ENCODE measurements at regions not wholly inside any gene's neighbourhood (a gene's known extent, or its start where the extent isn't known, plus 50 kb on each side); places are given as distances from the start of the nearest gene placed in this dataset.

GRCh38 chr12:84738481-84738972 is 174.1 kb downstream of the SLC6A15 start:
- ChIA-PET POLR2A (no interaction called here), CTCF (no interaction called here)
- no peak overlapping the region for H3K4me3 Mint-ChIP-seq
- DNase-seq (no peak), ATAC-seq (no peak)
- H3K27me3 Mint-ChIP-seq: no peaks in the 10 kb centered on the region
- H3K9me3 Mint-ChIP-seq: no peaks in the 10 kb centered on the region
- TF ChIP-seq CTCF (IDR thresholded peaks at IDR 0.05): no peak
- no peaks in the 10 kb centered on the region for H3K36me3 Mint-ChIP-seq (ENCODE audit: low read depth)
- no peaks in the 10 kb centered on the region for H3K4me1 Mint-ChIP-seq (ENCODE audit: low read depth)
- no peak overlapping the region for H3K27ac Mint-ChIP-seq
- intact Hi-C loops (cut with micrococcal nuclease): no loop called here

GRCh38 chr12:84732828-84733340 is 179.7 kb downstream of the SLC6A15 start:
- Mint-ChIP-seq H3K4me1 (ENCODE audit: low read depth) (no peaks in the 10 kb centered on the region), H3K9me3 (no peaks in the 10 kb centered on the region), H3K27ac (no peak overlapping the region), H3K27me3 (no peaks in the 10 kb centered on the region), H3K36me3 (ENCODE audit: low read depth) (no peaks in the 10 kb centered on the region), H3K4me3 (no peak overlapping the region)
- no peak for TF ChIP-seq CTCF (IDR thresholded peaks at IDR 0.05)
- ATAC-seq (no peak), DNase-seq (no peak)
- intact Hi-C loops (cut with micrococcal nuclease): no loop called here
- ChIA-PET POLR2A (no interaction called here), CTCF (no interaction called here)

GRCh38 chr12:84730561-84731162 is 181.9 kb downstream of the SLC6A15 start:
- no peak for DNase-seq
- no peaks in the 10 kb centered on the region for H3K36me3 Mint-ChIP-seq (ENCODE audit: low read depth)
- ChIA-PET POLR2A (no interaction called here), CTCF (no interaction called here)
- no peaks in the 10 kb centered on the region for H3K9me3 Mint-ChIP-seq
- TF ChIP-seq CTCF (IDR thresholded peaks at IDR 0.05): no peak
- no peaks in the 10 kb centered on the region for H3K4me1 Mint-ChIP-seq (ENCODE audit: low read depth)
- ATAC-seq: no peak
- H3K27ac Mint-ChIP-seq: no peak overlapping the region
- intact Hi-C loops (cut with micrococcal nuclease): no loop called here
- no peak overlapping the region for H3K4me3 Mint-ChIP-seq
- H3K27me3 Mint-ChIP-seq: no peaks in the 10 kb centered on the region

- H3K27me3 Mint-ChIP-seq: no peaks in the 10 kb centered on the region
- no peak overlapping the region for H3K27ac Mint-ChIP-seq
- H3K4me1 Mint-ChIP-seq (ENCODE audit: low read depth): no peaks in the 10 kb centered on the region
- POLR2A ChIA-PET: no interaction called here
- H3K9me3 Mint-ChIP-seq: no peaks in the 10 kb centered on the region
- no peak for TF ChIP-seq CTCF (IDR thresholded peaks at IDR 0.05)
- CTCF ChIA-PET: no interaction called here
- no peaks in the 10 kb centered on the region for H3K36me3 Mint-ChIP-seq (ENCODE audit: low read depth)
- H3K4me3 Mint-ChIP-seq: no peak overlapping the region
- intact Hi-C loops (cut with micrococcal nuclease): no loop called here
- ATAC-seq: no peak
- no peak for DNase-seq
Measured at GRCh38 chr12:84727961-84728360, 184.6 kb downstream of the SLC6A15 start.

- Mint-ChIP-seq H3K36me3 (ENCODE audit: low read depth) (no peaks in the 10 kb centered on the region), H3K4me1 (ENCODE audit: low read depth) (no peaks in the 10 kb centered on the region), H3K27ac (no peak overlapping the region), H3K9me3 (no peaks in the 10 kb centered on the region), H3K27me3 (no peaks in the 10 kb centered on the region), H3K4me3 (no peak overlapping the region)
- no peak for TF ChIP-seq CTCF (IDR thresholded peaks at IDR 0.05)
- ChIA-PET POLR2A (no interaction called here), CTCF (no interaction called here)
- DNase-seq (no peak), ATAC-seq (no peak)
- intact Hi-C loops (cut with micrococcal nuclease): no loop called here
Measured at GRCh38 chr12:84726780-84727179, 185.8 kb downstream of the SLC6A15 start.

Measured in activated CD8-positive, alpha-beta T cell treated with anti-CD3 and anti-CD28 coated beads for 36 hours (primary cell).